ENCODE measurements at regions not wholly inside any gene's neighbourhood (a gene's known extent, or its start where the extent isn't known, plus 50 kb on each side); places are given as distances from the start of the nearest gene placed in this dataset.

DNA sequence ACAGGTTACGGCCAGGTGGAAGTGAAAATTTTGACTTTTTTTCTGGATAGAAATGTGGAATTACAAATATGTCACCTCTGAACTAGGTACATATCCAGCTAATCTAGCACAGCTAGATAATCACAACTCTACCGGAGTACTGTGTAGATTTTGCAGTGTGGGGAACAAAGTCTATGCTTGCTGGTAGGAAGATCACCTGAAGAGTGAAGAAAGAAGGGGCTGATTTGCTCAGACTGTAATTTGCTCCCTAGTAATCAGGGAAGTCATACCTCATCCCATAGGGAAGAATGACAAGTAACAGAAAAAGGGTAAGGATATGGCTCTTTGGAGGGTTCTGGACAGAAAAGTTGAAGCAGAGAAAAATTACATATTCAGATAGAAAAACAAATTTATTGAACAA, 319.6 kb upstream of the TMPRSS15 start:
- TF ChIP-seq POLR2A (IDR thresholded peaks at IDR 0.05) = no peak
- TF ChIP-seq, protein P1, sequence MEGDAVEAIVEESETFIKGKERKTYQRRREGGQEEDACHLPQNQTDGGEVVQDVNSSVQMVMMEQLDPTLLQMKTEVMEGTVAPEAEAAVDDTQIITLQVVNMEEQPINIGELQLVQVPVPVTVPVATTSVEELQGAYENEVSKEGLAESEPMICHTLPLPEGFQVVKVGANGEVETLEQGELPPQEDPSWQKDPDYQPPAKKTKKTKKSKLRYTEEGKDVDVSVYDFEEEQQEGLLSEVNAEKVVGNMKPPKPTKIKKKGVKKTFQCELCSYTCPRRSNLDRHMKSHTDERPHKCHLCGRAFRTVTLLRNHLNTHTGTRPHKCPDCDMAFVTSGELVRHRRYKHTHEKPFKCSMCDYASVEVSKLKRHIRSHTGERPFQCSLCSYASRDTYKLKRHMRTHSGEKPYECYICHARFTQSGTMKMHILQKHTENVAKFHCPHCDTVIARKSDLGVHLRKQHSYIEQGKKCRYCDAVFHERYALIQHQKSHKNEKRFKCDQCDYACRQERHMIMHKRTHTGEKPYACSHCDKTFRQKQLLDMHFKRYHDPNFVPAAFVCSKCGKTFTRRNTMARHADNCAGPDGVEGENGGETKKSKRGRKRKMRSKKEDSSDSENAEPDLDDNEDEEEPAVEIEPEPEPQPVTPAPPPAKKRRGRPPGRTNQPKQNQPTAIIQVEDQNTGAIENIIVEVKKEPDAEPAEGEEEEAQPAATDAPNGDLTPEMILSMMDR (IDR thresholded peaks at IDR 0.05) = no peak

Measured in heart left ventricle (tissue), 13 donors.